ENCODE measurements at regions not wholly inside any gene's neighbourhood (a gene's known extent, or its start where the extent isn't known, plus 50 kb on each side); places are given as distances from the start of the nearest gene placed in this dataset.

DNA sequence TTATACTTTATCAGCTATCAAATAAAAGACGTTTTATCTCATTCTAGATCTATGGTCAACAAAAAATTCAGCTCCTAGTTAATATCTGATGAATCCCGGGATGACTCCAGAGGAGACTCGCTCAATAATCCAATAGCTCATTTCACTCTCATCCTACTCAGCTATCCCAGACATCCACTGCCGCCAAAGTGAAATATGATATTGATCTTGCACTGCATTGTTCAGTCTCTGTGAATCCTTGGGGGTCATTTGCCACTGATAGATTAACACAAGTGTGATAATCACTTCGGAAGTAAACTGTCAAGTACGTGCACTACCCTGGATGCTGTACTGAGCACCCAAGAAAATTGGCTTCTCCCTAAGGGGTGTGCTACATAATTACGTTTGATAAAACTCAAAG, 249.1 kb downstream of the SUCLG1 start:
- TF ChIP-seq, protein P1, sequence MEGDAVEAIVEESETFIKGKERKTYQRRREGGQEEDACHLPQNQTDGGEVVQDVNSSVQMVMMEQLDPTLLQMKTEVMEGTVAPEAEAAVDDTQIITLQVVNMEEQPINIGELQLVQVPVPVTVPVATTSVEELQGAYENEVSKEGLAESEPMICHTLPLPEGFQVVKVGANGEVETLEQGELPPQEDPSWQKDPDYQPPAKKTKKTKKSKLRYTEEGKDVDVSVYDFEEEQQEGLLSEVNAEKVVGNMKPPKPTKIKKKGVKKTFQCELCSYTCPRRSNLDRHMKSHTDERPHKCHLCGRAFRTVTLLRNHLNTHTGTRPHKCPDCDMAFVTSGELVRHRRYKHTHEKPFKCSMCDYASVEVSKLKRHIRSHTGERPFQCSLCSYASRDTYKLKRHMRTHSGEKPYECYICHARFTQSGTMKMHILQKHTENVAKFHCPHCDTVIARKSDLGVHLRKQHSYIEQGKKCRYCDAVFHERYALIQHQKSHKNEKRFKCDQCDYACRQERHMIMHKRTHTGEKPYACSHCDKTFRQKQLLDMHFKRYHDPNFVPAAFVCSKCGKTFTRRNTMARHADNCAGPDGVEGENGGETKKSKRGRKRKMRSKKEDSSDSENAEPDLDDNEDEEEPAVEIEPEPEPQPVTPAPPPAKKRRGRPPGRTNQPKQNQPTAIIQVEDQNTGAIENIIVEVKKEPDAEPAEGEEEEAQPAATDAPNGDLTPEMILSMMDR (conservative IDR thresholded peaks at IDR 0.05; ENCODE audit: low read length): no peak
- TF ChIP-seq EZH2phosphoT487 (IDR thresholded peaks at IDR 0.05; ENCODE audit: borderline replicate concordance): no peak

Data from Loucy (cell line).